H9 (cell line): ENCODE measurements at regions not wholly inside any gene's neighbourhood (a gene's known extent, or its start where the extent isn't known, plus 50 kb on each side); places are given as distances from the start of the nearest gene placed in this dataset.

Experiments
- DNase-seq: peaks from one replicate; pipeline ENCODE4 v3.0.0-alpha.2; 2017
- H2AFZ ChIP-seq: one replicate; pipeline ENCODE4 v1.6.1; 2013; ENCODE audit warnings: mild to moderate bottlenecking, low read length, control low read depth, moderate library complexity
- H2AK5ac ChIP-seq: 2 replicates; pipeline ENCODE4 v1.6.1; 2013; ENCODE audit warnings: low read length, control low read depth, mixed read lengths; ENCODE audit not compliant: insufficient read length
- H2BK120ac ChIP-seq: one replicate; pipeline ENCODE4 v1.6.1; 2013; ENCODE audit warnings: low read depth, mild to moderate bottlenecking, low read length, control low read depth, inconsistent platforms; ENCODE audit not compliant: poor library complexity, severe bottlenecking
- H2BK12ac ChIP-seq: 2 replicates; pipeline ENCODE4 v1.6.1; 2013; ENCODE audit warnings: low read length, control low read depth, mixed read lengths, low read depth; ENCODE audit not compliant: insufficient read length
- H2BK15ac ChIP-seq: 2 replicates; pipeline ENCODE4 v1.6.1; 2013; ENCODE audit warnings: low read depth, low read length, control low read depth
- H2BK20ac ChIP-seq: one replicate; pipeline ENCODE4 v1.6.1; 2013; ENCODE audit warnings: low read depth, mild to moderate bottlenecking, low read length, control low read depth, inconsistent platforms; ENCODE audit not compliant: poor library complexity, severe bottlenecking
- H2BK5ac ChIP-seq: 2 replicates; pipeline ENCODE4 v1.6.1; 2013; ENCODE audit warnings: low read length, control low read depth, mixed read lengths; ENCODE audit not compliant: insufficient read length
- H3K14ac ChIP-seq: 2 replicates; pipeline ENCODE4 v1.6.1; 2013; ENCODE audit warnings: low read length, control low read depth; ENCODE audit not compliant: insufficient read depth
- H3K18ac ChIP-seq: 2 replicates; pipeline ENCODE4 v1.6.1; 2013; ENCODE audit warnings: low read depth, mild to moderate bottlenecking, mixed read lengths, low read length, control low read depth; ENCODE audit not compliant: insufficient read length
- H3K23ac ChIP-seq: 2 replicates; pipeline ENCODE4 v1.6.1; 2013; ENCODE audit warnings: low read length, control low read depth, mixed read lengths, low read depth; ENCODE audit not compliant: insufficient read length
- H3K23me2 ChIP-seq: 2 replicates; pipeline ENCODE4 v1.6.1; 2013; ENCODE audit warnings: low read depth, mild to moderate bottlenecking, mixed read lengths, low read length, control low read depth; ENCODE audit not compliant: insufficient read length, poor library complexity, severe bottlenecking
- H3K27ac ChIP-seq: 2 replicates; pipeline ENCODE4 v1.5.1; 2013; ENCODE audit warnings: low read length, control low read depth, mixed read lengths, low read depth; ENCODE audit not compliant: insufficient read length
- H3K27me3 ChIP-seq: 2 replicates; pipeline ENCODE4 v1.6.1; 2013; ENCODE audit warnings: low read length, control low read depth, inconsistent platforms; ENCODE audit not compliant: insufficient read depth
- H3K4ac ChIP-seq: 2 replicates; pipeline ENCODE4 v1.6.1; 2013; ENCODE audit warnings: low read depth, mild to moderate bottlenecking, control low read depth, inconsistent platforms, low read length, moderate library complexity
- H3K4me1 ChIP-seq: 2 replicates; pipeline ENCODE4 v1.6.1; 2013; ENCODE audit warnings: low read length, control low read depth, inconsistent platforms; ENCODE audit not compliant: insufficient read depth
- H3K4me2 ChIP-seq: 2 replicates; pipeline ENCODE4 v1.6.1; 2013; ENCODE audit warnings: low read length, control low read depth, mixed read lengths; ENCODE audit not compliant: insufficient read length, insufficient read depth
- H3K56ac ChIP-seq: 2 replicates; pipeline ENCODE4 v1.6.1; 2013; ENCODE audit warnings: low read depth, mild to moderate bottlenecking, mixed read lengths, low read length, control low read depth; ENCODE audit not compliant: insufficient read length
- H3K79me1 ChIP-seq: 2 replicates; pipeline ENCODE4 v1.6.1; 2013; ENCODE audit warnings: low read depth, mild to moderate bottlenecking, moderate library complexity, low read length, control low read depth, inconsistent platforms; ENCODE audit not compliant: insufficient read depth, poor library complexity, severe bottlenecking
- H3K79me2 ChIP-seq: 2 replicates; pipeline ENCODE4 v1.6.1; 2013; ENCODE audit warnings: low read length, control low read depth, inconsistent platforms; ENCODE audit not compliant: insufficient read depth
- H3K9ac ChIP-seq: 2 replicates; pipeline ENCODE4 v1.6.1; 2013; ENCODE audit warnings: low read length, control low read depth, mixed read lengths; ENCODE audit not compliant: insufficient read length; ENCODE audit errors: extremely low read depth
- H3K9me3 ChIP-seq: one replicate; pipeline ENCODE4 v1.6.1; 2013; ENCODE audit warnings: low read depth, low read length, inconsistent platforms; ENCODE audit not compliant: control insufficient read depth
- H3T11ph ChIP-seq: one replicate; pipeline ENCODE4 v1.6.1; 2013; ENCODE audit warnings: mild to moderate bottlenecking, low read length, control low read depth, inconsistent platforms
- H4K20me1 ChIP-seq: one replicate; pipeline ENCODE4 v1.6.1; 2013; ENCODE audit not compliant: control insufficient read depth, insufficient read length, insufficient read depth
- H4K5ac ChIP-seq: 2 replicates; pipeline ENCODE4 v1.6.1; 2013; ENCODE audit warnings: low read depth, mild to moderate bottlenecking, mixed read lengths, low read length, control low read depth; ENCODE audit not compliant: insufficient read length
- H4K8ac ChIP-seq: replicated peaks from 2 replicates; pipeline ENCODE4 v1.6.1; 2013; ENCODE audit warnings: low read length, control low read depth, mixed read lengths, low read depth; ENCODE audit not compliant: insufficient read length
- H4K91ac ChIP-seq: 2 replicates; pipeline ENCODE4 v1.6.1; 2013; ENCODE audit warnings: low read depth, mild to moderate bottlenecking, moderate library complexity, mixed read lengths, low read length, control low read depth; ENCODE audit not compliant: insufficient read length
- H3K27ac Mint-ChIP-seq, 3 experiments: 2 replicates in 2 of 3; 3 replicates in 1 of 3; pipeline ENCODE4 v1.8.0; 2020 to 2021; ENCODE audit warnings: mixed read lengths in 3 of 3, mild to moderate bottlenecking in 1 of 3, moderate library complexity in 1 of 3
- H3K27me3 Mint-ChIP-seq: 2 replicates; pipeline ENCODE4 v1.8.0; 2021; ENCODE audit warnings: low read depth, mild to moderate bottlenecking, moderate library complexity, mixed read lengths
- H3K36me3 Mint-ChIP-seq, 3 experiments: 2 replicates in 2 of 3; 3 replicates in 1 of 3; pipeline ENCODE4 v1.8.0; 2020 to 2021; ENCODE audit warnings: low read depth in 3 of 3, mixed read lengths in 3 of 3; ENCODE audit not compliant: insufficient read depth in 1 of 3
- H3K4me1 Mint-ChIP-seq, 2 experiments: 2 replicates each; pipeline ENCODE4 v1.8.0; 2020; ENCODE audit warnings: mixed read lengths in 2 of 2
- H3K4me3 Mint-ChIP-seq, 2 experiments: 2 replicates in 1 of 2; 3 replicates in 1 of 2; pipeline ENCODE4 v1.8.0; 2020 to 2021; ENCODE audit warnings: mild to moderate bottlenecking in 2 of 2, mixed read lengths in 2 of 2, moderate library complexity in 1 of 2
- H3K9me3 Mint-ChIP-seq, 2 experiments: 2 replicates in 1 of 2; 3 replicates in 1 of 2; pipeline ENCODE4 v1.8.0; 2020; ENCODE audit warnings: mild to moderate bottlenecking in 2 of 2, mixed read lengths in 2 of 2, moderate library complexity in 1 of 2
- WGBS: extraction: QIAGEN DNeasy Blood & Tissue Kit; methylation state at CpG from one replicate; pipeline ENCODE4 v1.1.7; 2013; ENCODE audit warnings: missing lambda C conversion rate, low lambda C conversion rate, mixed read lengths; ENCODE audit not compliant: insufficient read length; ENCODE audit errors: extremely low coverage; 5-methylcytosine and 5-hydroxymethylcytosine counted together
- TF ChIP-seq, protein P1 (sequence below): fragments of 200-600 bp; sonication (generic); conservative IDR thresholded peaks from 3 replicates; pipeline ENCODE4 v1.8.0; 2021; ENCODE audit warnings: antibody characterized with exemption, mild to moderate bottlenecking

DNA sequence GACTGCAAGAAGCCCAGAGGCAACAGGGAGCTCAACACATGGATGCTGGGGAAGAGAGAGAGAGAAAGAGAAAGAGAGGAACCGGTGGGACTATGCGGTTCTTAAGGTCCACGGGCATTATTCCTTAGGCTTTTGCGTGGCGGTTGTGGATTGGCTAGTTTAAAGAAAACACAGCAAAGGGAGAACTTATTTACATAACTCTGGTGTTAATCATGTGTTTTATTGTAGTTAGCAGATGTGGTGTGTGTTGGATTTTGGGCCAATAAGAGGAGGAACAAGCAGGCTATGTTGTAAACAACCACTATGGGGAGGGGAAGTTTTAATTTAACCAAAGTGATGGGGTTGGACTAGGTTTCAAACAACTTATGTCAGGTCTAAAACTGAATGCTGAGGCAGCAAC lies 275.3 kb upstream of the KLF12 start:
- H3K14ac ChIP-seq = no peak overlapping the region
- Mint-ChIP-seq H3K27me3 (no peaks in the 10 kb centered on the region), H3K4me3 (no peak overlapping the region), H3K4me1 (no peaks in the 10 kb centered on the region), H3K9me3 (peaks cover 3 to 8% of the 10 kb centered on the region in 2 experiments; a peak in 4 of 5 replicates), H3K36me3 (0 out of 7 replicates have a peak, but pooled peaks cover 0 to 3% (median 0%) of the 10 kb centered on the region in 3 experiments), H3K27ac (no peak overlapping the region)
- H3T11ph ChIP-seq = no peak overlapping the region
- H3K23ac ChIP-seq = no peak overlapping the region
- no peak overlapping the region for H2BK12ac ChIP-seq
- H2BK20ac ChIP-seq = no peak overlapping the region
- no peak overlapping the region for H2AK5ac ChIP-seq
- no peaks in the 10 kb centered on the region for H3K79me2 ChIP-seq
- H4K20me1 ChIP-seq = no peaks in the 10 kb centered on the region
- no peaks in the 10 kb centered on the region for H3K9me3 ChIP-seq
- no peaks in the 10 kb centered on the region for H3K23me2 ChIP-seq
- no peak overlapping the region for H2BK15ac ChIP-seq
- no peak overlapping the region for H3K4ac ChIP-seq
- H3K18ac ChIP-seq = no peak overlapping the region
- no peak overlapping the region for H3K4me2 ChIP-seq
- no peaks in the 10 kb centered on the region for H3K4me1 ChIP-seq
- no peak for DNase-seq
- no peak overlapping the region for H2BK5ac ChIP-seq
- H2BK120ac ChIP-seq = no peak overlapping the region
- H3K79me1 ChIP-seq = no peaks in the 10 kb centered on the region
- no peak overlapping the region for H4K8ac ChIP-seq
- no peak overlapping the region for H3K56ac ChIP-seq
- no peak overlapping the region for H2AFZ ChIP-seq
- no peak overlapping the region for H4K5ac ChIP-seq
- H4K91ac ChIP-seq = no peak overlapping the region
- H3K9ac ChIP-seq = no peak overlapping the region
- WGBS = no CpG with 5 or more reads among the region's 5 CpGs
- no peak overlapping the region for H3K27ac ChIP-seq
- TF ChIP-seq, protein P1, sequence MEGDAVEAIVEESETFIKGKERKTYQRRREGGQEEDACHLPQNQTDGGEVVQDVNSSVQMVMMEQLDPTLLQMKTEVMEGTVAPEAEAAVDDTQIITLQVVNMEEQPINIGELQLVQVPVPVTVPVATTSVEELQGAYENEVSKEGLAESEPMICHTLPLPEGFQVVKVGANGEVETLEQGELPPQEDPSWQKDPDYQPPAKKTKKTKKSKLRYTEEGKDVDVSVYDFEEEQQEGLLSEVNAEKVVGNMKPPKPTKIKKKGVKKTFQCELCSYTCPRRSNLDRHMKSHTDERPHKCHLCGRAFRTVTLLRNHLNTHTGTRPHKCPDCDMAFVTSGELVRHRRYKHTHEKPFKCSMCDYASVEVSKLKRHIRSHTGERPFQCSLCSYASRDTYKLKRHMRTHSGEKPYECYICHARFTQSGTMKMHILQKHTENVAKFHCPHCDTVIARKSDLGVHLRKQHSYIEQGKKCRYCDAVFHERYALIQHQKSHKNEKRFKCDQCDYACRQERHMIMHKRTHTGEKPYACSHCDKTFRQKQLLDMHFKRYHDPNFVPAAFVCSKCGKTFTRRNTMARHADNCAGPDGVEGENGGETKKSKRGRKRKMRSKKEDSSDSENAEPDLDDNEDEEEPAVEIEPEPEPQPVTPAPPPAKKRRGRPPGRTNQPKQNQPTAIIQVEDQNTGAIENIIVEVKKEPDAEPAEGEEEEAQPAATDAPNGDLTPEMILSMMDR = no peak
- no peaks in the 10 kb centered on the region for H3K27me3 ChIP-seq
